GM18499 (cell line): ENCODE measurements at regions not wholly inside any gene's neighbourhood (a gene's known extent, or its start where the extent isn't known, plus 50 kb on each side); places are given as distances from the start of the nearest gene placed in this dataset.
"Not testable (repeated sequence)": the region's sequence is repeated elsewhere in the genome, so short reads cannot be mapped to it uniquely, and the experiment has no call there.

Experiments
- ATAC-seq: cut with Tn5 transposase; IDR thresholded peaks from one replicate; pipeline ENCODE4 v1.9.1; 2021; ENCODE audit warnings: moderate number of reproducible peaks; ENCODE audit not compliant: insufficient read depth, unreplicated experiment

DNA sequence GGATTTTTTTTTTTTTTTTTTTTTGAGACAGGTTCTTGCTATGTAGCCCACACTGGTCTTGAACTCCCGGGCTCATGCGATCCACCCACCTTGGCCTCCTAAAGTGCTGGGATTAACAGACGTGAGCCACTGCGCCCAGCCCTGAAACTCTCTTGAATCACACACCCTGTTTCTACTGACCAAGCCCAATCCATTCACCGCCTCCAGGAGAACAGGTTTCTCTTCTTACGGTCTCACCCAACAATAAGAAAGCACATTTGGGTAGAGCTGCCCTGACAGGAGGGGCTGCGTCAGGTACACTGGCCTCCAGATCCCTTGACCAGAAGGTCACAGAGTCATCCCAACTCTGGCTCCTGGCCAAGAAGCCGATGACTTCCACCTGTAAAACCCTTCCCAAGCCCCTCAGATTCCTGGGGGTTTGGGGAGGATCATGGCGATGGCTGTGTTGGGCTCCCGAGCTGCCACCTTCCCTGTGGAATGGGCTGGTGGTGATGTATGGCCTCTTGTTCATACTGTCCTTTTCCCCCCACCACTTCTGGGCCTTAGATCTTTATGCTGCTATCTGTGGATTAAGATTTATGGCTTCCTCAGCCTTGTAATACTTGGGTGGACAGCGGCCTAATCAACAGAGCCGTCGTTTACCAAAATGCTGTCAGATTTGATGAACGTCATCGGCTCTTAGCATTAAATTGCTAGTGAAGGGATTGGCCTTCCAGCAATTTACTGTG, 89.1 kb downstream of the KATNIP start:
- no peak for ATAC-seq

DNA sequence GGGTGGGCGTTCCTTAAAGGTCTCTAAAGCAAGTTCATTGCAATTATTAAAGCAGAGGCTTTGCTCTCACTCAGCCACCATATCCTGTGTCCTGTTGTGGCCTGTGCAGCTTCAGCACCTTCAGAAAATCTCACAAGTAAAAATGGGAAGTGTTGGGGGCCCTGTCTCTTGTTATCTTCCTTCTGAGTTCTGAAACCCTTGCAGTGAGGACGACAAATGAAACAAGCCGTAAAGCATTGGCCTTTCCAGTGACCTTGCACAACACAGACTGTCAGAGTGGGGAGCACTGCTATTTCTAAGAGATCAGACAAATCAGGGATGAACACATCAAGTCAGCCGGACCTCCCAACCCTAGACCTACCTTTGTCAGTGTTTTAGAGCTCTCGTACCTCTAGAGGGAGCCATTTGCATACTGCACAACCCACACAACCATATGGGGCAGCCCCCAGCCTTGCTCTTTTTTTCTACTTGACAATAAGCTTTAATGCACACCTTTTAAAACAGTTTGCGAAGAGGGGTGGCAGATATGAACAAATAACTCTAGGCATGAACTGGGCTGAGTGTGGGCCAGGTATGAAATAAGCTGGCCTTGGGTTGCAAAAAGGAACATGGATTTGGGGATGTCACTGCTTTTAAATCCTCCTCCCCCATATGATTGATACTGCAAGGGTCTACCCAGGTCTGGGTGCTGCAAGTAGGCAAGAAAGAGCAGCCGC, 89.8 kb downstream of the KATNIP start:
- ATAC-seq = peak; percentile 60

DNA sequence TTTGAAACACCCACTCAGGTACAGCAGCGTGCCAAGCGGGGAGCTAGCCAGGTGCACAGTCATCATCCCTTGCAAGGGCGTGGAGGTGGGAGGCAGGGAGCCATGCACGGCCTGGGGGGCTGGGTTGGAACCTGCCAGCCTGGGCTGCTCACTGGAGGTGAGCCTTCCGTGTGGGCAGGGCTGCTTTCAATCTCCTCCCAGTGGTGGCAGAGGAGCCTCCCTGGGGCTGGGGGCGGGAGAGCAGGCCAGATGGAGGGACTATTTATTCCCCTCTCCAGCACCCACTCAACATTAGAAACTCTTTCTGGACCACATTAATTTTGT, 90.3 kb downstream of the KATNIP start:
- ATAC-seq = no peak

DNA sequence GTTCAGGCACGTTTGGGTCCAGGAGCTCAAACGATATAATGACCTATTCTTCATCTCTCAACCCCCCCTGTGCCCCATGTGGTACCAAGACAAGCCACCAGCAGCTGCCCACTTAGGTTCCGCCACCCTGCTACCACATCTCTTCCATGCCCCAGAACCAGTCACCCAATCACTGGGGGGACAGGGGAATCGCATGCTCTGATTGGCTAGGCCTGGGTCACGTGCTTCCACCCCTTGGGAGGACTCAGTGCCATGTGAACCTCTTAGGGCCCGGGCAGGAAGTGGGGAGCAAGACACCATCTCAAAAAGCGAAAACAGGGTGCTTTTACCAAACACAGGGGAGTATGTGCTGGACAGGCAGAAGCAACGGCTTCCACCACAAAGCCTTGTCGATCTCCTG, 91.3 kb downstream of the KATNIP start:
- ATAC-seq = no peak

DNA sequence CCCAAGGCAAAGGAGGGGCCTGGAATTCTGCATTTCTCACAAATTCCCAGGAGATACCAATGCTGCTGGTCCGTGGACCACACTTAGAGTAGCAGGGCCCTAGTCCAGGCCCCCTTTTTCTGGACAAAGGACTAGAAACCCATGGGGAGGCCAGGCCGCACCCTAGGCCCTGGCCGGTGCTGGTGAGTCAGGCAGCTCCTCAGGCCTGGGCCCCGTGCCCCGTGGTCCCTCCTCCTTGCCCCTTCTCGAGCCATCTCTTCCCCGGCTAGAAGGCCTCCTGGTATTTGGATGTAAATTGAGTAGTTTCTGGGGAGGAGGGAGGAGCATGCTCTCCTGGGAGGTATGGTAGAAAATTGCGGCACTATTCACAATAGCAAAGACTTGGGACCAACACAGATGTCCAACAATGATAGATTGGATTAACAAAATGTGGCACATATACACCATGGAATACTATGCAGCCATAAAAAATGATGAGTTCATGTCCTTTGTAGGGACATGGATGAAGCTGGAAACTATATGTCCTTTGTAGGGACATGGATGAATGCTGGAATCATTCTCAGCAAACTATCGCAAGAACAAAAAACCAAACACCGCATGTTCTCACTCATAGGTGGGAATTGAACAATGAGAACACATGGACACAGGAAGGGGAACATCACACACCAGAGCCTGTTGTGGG, 91.9 kb downstream of the KATNIP start:
- not testable (repeated sequence) for ATAC-seq

DNA sequence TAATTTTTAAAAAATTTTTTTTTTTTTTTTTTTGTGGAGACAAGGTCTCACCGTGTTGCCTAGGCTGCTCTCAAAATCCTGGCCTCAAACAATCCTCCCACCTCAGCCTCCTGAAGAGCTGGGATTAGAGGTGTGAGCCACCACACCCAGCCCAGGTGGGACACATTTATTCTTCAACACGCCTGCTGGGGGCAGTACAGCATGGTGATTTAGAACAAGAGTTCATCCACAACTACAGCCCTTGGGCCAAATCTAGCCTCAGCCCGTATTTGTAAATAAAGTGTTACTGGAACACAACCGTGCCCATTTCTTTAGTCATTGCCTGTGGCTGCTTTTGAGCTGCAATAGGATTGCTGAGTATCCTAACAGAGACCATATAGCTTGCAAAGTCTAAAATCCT, 92.8 kb downstream of the KATNIP start:
- ATAC-seq = no peak

DNA sequence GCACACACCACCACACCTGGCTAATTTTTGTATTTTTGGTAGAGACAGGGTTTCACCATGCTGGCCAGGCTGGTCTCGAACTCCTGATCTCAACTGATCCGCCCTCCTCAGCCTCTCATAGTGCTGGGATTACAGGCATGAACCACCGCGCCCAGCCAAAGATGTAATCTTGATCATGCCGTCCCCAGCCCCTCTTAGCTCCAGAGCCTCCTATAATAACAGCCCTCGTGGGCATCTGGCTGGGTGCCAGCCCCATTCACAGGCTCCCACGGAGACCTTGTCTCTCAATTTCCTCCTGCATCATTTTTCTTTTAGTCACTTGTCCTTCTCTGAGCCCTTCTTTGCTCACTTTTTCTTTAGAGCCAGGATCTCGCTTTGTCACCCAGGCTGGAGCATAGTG, 94.2 kb downstream of the KATNIP start:
- ATAC-seq = no peak

DNA sequence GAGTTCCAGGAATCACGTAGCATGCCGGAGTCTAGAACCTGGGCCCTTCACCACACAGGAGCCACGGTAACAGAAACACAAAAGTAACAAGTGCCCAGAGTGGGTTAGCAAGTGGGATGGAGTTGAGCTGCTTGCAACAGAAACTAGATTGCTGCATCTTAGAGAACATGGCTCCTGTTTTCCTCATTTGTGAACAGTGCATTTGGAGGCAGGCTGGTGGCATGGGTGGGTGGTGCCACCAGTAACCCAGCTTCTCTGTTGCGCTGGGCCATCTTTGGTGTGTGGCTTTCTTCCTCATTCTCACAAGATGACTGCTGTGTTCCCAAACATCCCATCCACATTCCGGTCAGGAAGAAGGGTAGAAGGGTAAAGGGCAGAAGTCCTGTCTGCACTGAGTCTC, 95.5 kb downstream of the KATNIP start:
- ATAC-seq = no peak

DNA sequence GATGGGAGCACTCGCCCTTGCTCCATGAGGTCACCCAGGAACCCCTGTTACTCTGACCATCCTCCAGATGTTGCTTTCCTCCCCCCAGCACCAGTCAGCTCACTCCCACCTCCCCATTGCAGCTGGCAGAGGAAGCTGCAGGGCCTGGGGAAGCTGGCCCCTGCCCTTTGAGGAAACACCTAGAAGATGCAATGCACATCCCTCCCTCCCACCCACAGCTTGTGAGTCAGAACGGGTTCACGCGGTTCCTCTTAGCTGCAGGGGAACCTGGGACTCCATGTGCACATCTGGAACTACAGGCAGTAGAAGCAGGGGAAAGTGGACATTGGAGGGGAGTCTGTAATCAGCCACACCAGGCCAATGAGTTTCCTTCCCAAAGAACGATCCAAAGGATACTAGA, 96.9 kb downstream of the KATNIP start:
- no peak for ATAC-seq

DNA sequence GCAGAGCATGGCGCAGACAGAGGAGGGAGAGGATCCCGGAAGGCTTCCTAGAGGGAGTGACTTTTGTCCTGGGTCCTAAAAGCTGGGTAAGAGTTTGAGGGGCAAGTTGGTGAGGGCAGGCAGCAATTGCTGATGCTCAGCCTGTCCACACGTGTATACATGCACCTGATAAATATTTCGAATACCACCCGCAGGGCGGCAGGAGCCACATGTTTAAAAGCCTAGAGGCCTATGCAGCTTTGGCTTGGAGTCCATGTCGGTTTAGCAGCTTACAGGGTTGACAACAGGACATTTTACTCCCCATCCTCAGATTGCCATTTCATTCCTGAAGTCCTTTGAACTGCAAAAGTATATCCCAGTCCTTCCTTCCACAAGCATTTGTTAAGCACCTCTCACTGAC, 99.1 kb downstream of the KATNIP start:
- ATAC-seq = no peak

DNA sequence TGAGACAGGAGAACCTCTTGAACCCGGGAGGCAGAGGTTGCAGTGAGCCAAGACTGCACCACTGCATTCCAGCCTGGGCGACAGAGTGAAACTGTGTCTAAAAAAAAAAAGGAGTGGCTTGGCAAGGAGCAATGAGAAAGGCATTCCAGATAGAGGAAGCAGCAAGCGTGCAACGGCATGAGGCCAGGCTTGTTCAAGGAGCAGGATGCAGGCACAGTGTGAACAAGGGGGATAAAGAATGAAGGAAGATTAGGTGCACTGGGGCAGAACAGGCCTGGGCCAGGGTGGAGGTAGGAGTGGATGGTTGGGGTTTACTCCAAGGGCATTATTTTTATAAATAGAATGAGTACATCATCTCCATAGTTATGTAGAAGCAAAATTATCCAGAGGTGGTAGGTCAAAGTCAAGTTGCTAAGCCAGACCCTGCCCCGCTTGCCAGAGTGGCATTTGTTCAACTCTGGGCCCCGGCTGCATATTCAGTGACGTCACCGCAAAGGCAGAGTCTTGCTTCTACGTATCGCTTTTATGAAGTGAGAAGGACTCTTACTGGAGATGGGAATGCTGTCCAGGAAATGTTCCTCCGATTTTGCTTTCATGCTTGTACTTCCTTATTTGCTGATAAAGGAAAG, 100.2 kb downstream of the KATNIP start:
- ATAC-seq = no peak

DNA sequence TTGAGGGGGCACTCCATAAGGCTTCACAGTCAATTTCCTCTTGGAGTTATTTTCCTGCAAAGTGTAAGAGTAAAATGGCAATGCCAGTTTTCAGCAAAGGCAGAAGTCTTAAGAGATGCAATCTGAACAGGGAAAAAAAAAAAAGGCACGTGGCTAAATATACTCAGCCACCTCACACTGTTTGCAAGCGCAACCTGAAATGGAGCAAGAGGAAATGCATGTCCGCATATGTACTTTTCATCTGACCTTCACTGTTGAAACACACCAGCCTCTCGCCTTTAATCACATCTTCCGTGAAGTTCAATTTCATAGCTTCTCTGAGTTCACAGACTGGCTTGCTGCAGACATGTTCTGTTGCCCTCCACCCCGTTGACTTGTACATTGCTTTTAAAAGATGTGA, 101.4 kb downstream of the KATNIP start:
- no peak for ATAC-seq

DNA sequence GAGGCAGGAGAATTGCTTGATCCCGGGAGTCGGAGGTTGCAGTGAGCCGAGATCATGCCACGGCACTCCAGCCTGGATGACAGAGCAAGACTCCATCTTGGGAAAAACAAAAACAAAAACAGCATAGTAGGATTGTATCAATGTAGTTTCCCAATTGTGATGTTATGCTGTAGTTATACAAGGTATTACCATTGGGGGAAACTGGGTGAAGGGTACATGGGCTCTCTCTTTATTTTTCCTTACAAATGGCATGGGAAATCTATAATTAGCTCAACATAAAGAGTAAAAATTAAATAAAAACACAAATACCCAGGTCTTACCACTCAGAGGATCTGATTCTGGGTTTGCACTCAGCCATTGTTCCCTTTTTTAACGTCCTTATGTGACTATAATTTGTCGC, 107.9 kb downstream of the KATNIP start:
- ATAC-seq = no peak

DNA sequence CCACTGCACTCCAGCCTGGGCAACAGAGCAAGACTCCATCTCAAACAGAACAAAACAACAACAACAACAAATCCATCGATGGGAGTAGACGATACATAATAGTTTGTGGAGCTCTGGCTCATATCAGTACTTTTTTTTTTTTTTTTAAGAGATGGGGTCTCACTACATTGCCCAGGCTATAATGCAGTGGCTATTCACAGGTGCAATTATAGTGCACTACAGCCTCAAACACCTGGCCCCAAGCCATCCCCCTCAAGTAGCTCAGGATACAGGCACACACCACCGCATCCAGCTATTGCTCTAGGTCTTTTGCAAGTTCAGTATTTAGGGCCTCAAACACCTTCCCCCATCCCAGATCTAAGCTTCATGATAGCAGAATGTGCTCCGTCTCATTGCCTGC, 110.6 kb downstream of the KATNIP start:
- ATAC-seq = no peak

DNA sequence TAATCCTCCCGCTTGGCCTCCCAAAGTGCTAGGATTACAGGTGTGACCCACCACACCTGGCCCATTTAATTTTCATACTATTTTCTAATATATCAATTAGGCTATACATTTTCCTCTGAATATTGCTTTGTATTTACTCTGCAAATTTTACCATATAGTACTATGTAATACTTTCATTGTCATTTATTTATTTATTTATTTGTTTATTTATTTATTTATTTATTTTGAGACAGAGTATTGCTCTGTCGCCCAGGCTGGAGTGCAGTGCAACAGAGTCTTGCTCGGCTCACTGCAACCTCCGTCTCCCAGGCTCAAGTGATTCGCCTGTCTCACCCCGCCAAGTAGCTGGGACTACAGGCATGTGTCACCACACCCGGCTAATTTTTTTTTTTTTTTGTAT, 113.3 kb downstream of the KATNIP start:
- ATAC-seq = not testable (repeated sequence)

DNA sequence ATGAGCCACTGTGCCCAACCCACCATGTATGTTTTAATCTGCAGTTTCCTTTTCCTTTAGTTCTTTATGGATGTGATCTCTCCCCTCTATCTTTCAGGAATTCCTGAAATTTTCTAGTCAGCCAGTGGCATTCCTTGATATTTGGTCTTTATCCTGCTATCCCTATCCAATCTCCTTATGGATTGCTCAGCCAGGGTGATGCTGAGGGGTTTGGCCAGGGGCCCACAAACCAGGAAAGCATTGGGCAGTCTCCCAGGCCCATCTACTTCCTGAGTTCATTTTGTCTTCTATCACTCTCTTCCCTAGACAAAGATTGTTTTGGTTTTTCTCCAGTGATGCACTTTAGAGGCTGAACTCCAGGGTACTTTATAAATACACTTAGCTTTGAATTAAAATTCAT, 115.9 kb downstream of the KATNIP start:
- ATAC-seq = no peak

DNA sequence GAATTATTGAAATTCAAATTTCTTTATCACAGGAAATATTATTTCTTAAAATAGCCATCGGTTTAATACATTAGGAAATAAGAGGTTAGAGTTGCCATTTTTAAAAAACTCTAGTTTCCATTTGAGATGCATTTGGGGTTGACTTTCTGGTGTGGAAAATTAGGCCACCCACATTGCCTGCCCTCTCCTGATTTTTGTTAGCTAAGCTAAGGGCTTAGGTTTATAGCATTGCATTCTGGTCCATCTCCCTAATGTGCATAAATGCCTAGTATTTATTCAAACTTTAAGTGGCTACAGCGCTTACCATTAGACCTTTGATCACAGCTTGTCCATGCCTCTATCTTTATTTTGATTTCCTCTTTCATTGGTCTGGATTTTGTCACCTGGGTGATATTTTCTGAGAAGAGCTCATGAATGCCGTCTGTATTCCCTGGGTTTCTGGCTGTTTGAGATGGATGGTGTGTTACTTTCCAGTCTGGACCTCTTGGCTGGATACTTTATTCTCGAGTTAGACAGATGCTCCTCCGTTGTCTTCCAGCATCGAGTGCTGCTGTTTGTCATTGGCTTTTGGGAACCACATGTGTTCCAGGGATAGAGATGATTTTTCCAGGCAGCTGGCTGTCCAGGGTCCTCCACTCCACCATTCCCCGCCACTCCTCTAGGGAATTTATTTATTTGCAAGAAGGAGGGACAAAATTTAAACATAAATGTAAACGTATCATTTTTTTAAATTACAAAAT, 120.3 kb downstream of the KATNIP start:
- no peak for ATAC-seq

DNA sequence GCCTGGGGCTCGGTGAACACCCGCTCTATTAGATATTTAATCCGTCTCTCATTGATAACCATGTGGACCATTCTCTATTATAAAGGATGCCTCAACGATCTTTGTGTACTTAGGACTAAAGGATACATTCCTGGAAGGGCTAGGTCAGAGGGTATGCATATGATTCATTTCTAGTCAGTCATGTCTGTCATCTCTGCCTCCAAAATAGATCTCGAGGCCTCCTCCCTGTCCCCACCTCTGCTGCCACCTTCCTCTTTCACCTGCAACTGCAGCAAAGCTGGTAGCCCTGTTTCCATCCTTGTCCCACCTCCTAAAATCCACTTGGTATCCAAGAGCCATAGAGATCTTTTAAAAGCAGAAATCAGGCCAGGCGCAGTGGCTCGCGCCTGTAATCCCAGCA, 121.5 kb downstream of the KATNIP start:
- no peak for ATAC-seq

DNA sequence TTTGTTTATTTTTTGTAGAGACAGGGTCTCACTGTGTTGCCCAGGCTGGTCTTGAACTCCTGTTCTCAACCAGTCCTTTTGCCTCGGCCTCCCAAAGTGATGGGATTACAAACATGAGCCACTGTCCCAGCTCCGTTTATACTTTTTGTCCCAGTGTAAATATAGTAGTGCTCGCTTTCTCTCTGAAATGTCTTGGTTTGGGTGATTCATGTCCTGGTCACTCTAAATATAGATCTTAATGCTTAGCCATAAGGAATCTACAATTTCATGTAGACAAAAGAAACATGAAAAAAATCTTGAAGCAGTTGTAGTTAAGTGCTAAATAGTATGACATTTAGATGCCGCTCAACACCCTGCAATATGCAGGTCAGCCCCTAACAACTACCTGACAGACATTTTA, 126.9 kb downstream of the KATNIP start:
- ATAC-seq = no peak

DNA sequence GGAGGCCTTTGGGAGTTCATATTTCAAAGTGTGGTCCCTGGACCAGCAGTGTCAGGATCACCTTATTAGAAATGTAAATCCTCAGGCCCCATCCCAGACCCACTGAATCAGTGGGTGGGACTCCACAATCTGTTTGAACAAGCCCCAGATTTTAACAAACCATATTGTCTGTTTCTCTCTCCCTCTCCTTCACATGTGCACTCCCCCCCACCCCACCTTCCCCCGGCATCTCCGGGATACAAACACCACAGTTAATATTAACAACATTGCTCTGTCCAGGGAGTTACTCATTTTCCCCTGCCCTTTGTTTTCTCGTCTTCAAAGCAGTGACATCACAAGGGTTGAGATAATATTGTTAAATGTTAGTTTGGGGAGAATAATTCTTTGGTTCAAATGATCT, 127.3 kb downstream of the KATNIP start:
- no peak for ATAC-seq

DNA sequence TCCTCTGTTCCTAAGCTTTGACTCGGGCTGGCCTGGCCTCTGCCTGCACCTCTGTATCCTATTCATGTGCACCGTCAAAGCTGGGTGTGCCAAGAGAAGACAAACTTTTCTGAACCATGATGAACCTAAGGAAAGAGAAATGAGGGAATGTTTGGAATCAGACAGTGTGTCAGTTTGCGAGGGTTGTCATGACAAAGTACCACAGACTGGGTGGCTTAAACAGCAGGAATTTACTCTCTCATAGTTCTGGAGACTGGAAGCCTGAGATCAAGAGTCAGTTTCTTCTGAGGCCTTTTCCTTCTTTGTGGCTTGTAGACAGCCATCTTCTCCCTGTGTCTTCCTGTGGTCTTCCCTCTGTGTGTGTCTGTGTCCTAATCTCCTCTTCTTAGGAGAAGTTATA, 129.0 kb downstream of the KATNIP start:
- ATAC-seq = no peak
